SK-N-SH (cell line): ENCODE measurements at regions not wholly inside any gene's neighbourhood (a gene's known extent, or its start where the extent isn't known, plus 50 kb on each side); places are given as distances from the start of the nearest gene placed in this dataset.
A peak's percentile ranks its signal among the peaks of the same experiment; 100 is the strongest.

Source experiments
- FOXM1 ChIP-seq: IDR thresholded peaks from 2 replicates; pipeline ENCODE4 v1.4.0; 2012; ENCODE audit warnings: low read depth, mild to moderate bottlenecking
- TF ChIP-seq, protein P1 (sequence below): fragments of 200-600 bp; sonication (generic); IDR thresholded peaks from 2 replicates; pipeline ENCODE4 v1.6.1; 2017; ENCODE audit warnings: antibody characterized with exemption, mild to moderate bottlenecking, moderate library complexity

DNA sequence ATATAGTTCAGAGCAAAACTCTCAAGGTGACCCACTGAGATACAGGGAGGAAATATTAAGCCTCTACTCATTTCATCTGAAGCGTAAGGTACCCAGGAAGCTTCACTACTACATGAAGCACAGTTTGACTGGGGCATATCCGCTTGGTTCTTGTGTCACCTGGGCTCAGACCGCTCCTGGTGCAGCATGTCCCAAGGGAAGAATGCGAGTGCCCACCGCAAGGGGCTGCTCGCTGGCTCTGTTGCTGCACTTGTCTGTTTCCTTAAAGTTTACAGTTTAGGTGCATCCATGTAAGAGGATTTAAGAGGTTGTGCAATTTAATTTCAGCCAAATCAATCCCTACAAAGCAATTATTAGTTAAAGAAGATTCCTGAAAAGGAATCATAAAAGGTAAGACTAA is 507.8 kb downstream of the FBXO15 start:
- TF ChIP-seq, protein P1, sequence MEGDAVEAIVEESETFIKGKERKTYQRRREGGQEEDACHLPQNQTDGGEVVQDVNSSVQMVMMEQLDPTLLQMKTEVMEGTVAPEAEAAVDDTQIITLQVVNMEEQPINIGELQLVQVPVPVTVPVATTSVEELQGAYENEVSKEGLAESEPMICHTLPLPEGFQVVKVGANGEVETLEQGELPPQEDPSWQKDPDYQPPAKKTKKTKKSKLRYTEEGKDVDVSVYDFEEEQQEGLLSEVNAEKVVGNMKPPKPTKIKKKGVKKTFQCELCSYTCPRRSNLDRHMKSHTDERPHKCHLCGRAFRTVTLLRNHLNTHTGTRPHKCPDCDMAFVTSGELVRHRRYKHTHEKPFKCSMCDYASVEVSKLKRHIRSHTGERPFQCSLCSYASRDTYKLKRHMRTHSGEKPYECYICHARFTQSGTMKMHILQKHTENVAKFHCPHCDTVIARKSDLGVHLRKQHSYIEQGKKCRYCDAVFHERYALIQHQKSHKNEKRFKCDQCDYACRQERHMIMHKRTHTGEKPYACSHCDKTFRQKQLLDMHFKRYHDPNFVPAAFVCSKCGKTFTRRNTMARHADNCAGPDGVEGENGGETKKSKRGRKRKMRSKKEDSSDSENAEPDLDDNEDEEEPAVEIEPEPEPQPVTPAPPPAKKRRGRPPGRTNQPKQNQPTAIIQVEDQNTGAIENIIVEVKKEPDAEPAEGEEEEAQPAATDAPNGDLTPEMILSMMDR: peak; percentile 41
- TF ChIP-seq FOXM1: no peak
